ENCODE measurements at regions not wholly inside any gene's neighbourhood (a gene's known extent, or its start where the extent isn't known, plus 50 kb on each side); places are given as distances from the start of the nearest gene placed in this dataset.

DNA sequence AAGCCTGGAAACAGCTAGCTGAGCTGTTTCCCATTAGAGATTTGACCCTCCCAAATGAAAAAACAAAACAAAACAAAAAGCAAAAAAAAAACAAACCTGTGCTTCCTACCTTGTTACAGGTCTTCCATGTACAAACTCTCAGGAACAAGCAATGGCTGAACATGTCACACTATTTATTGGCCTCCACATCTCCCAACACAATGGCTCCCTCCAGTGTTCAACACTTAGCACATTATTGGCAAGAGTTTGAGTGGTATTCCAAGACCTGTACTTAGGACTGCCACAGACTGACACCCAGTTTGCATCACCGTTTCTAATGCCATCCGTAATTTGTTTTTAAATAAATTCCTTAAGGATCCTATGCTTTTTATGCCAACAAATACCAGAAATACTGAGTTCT is 195.0 kb upstream of the OLFM3 start:
- TF ChIP-seq, protein P1, sequence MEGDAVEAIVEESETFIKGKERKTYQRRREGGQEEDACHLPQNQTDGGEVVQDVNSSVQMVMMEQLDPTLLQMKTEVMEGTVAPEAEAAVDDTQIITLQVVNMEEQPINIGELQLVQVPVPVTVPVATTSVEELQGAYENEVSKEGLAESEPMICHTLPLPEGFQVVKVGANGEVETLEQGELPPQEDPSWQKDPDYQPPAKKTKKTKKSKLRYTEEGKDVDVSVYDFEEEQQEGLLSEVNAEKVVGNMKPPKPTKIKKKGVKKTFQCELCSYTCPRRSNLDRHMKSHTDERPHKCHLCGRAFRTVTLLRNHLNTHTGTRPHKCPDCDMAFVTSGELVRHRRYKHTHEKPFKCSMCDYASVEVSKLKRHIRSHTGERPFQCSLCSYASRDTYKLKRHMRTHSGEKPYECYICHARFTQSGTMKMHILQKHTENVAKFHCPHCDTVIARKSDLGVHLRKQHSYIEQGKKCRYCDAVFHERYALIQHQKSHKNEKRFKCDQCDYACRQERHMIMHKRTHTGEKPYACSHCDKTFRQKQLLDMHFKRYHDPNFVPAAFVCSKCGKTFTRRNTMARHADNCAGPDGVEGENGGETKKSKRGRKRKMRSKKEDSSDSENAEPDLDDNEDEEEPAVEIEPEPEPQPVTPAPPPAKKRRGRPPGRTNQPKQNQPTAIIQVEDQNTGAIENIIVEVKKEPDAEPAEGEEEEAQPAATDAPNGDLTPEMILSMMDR (IDR thresholded peaks at IDR 0.05; ENCODE audit: control extremely low read depth, extremely low read depth, low read depth, missing control alignments) = peak; percentile 36
- peak; percentile 4 for DNase-seq (ENCODE audit: extremely low spot score)
- CTCF ChIA-PET = interaction anchor here (0.8 to 2.2 kb wide), 4 partner anchors 9 to 875 kb away, joined by 3 to 9 read pairs (median 3); no protein-coding TSS in a partner anchor

DNA sequence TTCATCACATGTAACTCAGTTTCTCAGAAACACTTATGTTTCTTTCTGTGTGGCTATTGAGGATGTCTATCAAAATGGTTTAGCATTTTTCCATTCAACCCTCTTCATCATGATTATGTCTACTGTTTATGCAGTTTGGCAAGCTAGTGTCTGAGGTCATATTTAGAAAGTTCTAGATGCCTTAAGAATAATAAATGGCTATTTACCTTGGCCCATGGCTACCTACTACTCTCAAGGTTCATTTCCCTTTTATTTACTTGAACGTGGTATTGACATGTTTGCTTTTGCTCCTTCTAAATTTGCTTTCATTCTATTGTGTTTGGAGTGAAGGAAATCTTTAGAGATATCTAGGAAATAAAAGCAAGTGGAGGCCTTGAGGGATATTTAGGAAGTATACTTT is 193.7 kb upstream of the OLFM3 start:
- ChIA-PET POLR2A (no interaction called here), CTCF (interaction anchor here (1.3 kb wide), 1 partner anchor 13 kb away, joined by 3 read pairs; no protein-coding TSS in a partner anchor)
- no peak for DNase-seq (ENCODE audit: extremely low spot score)
- TF ChIP-seq, protein P1 (IDR thresholded peaks at IDR 0.05; ENCODE audit: control extremely low read depth, extremely low read depth, low read depth, missing control alignments) = no peak

More for the DNA sequence above, 195.0 kb upstream of the OLFM3 start:
- POLR2A ChIA-PET = no interaction called here

DNA sequence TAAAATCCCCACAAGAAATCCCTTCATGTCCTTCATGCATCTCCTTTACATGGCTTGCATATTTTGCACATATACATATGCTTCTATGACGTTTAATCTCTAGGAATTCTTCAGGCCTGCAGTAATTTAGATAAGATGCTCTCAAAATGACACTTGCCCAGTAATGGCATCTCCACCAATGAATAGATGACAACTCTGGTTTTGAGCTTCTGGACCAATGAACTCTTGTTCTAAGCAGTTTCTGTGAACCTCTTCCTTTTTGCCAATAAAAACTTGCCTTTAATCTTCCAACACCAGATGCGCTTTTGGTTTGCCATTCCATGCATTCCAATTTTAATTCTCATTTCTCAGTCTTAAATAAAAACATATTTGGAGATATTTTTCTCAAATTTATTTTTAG is 189.8 kb upstream of the OLFM3 start:
- TF ChIP-seq, protein P1 (IDR thresholded peaks at IDR 0.05; ENCODE audit: control extremely low read depth, extremely low read depth, low read depth, missing control alignments) = no peak
- POLR2A ChIA-PET = no interaction called here
- DNase-seq (ENCODE audit: extremely low spot score) = no peak
- CTCF ChIA-PET = interaction anchor here (1.0 kb wide), 1 partner anchor 8 kb away, joined by 3 read pairs; no protein-coding TSS in a partner anchor

DNA sequence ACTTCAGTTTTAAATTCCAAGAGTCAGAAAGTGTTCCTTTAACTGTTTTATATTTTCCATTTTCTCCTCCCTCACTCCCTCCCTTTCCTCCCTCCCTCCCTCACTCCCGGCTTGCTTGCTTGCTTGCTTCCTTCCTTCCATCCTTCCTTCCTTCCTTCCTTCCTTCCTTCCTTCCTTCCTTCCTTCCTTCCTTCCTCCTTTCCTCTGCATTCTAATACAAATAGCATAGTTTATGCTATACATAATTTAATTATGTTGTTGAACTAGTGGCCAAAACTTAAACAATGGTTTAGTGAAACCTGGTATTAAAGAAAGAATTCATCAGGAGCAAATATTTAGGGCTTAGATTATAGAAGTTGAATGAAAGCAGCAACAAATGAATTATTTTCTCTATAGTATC is 188.5 kb upstream of the OLFM3 start:
- ChIA-PET POLR2A (no interaction called here), CTCF (no interaction called here)
- TF ChIP-seq, protein P1 (IDR thresholded peaks at IDR 0.05; ENCODE audit: control extremely low read depth, extremely low read depth, low read depth, missing control alignments) = no peak
- no peak for DNase-seq (ENCODE audit: extremely low spot score)

DNA sequence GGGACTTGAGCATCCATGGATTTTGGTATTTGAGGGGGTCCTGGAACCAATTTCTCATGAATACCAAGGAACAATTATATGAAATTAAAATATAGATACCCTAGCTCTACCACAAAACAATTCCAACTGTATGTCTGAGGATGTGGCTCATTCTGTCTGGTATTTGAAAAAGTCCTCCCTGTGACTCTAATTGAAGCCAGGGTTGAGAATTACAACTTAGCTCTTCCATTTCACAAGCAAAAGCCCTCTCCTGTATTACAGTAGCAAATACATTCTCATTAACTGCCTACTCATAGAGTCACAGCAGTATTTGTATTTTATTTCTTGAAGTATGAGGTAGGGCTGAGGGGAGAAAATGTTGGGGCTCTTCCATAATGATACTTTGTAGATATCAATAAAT is 187.8 kb upstream of the OLFM3 start:
- ChIA-PET CTCF (interaction anchor here (2.3 kb wide), 1 partner anchor 10 kb away, joined by 5 read pairs; no protein-coding TSS in a partner anchor), POLR2A (no interaction called here)
- no peak for DNase-seq (ENCODE audit: extremely low spot score)
- TF ChIP-seq, protein P1 (IDR thresholded peaks at IDR 0.05; ENCODE audit: control extremely low read depth, extremely low read depth, low read depth, missing control alignments) = no peak

DNA sequence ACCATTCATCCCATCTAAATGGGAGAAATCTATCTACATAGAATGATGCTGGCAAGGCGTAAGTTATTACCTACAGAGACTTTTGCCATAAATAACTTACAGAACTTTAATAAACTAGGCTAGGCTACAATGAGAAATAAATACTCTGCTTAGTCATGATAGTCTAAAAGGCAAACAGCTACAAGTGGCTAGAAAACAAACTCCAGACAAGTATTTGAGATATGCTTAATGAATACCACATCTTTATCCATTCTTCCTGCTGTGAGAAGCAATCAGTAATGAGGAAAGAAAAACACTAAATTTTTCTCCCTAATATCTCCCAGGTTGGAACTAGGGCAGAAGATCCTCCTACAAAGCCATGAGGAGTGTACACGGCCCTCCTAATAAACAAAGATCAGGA is 187.0 kb upstream of the OLFM3 start:
- ChIA-PET POLR2A (no interaction called here), CTCF (interaction anchor here (1.4 to 2.3 kb wide), 3 partner anchors 9 to 10 kb away, joined by 3 to 5 read pairs (median 4); no protein-coding TSS in a partner anchor)
- TF ChIP-seq, protein P1 (IDR thresholded peaks at IDR 0.05; ENCODE audit: control extremely low read depth, extremely low read depth, low read depth, missing control alignments) = no peak
- no peak for DNase-seq (ENCODE audit: extremely low spot score)

Measured in GM10248 (cell line).